Posterior vena cava (tissue), 2 donors: ENCODE measurements at regions not wholly inside any gene's neighbourhood (a gene's known extent, or its start where the extent isn't known, plus 50 kb on each side); places are given as distances from the start of the nearest gene placed in this dataset.

Experiments
- DNase-seq: peaks from one replicate; pipeline ENCODE4 v3.0.0-alpha.2; 2020; ENCODE audit warnings: low spot score
- intact Hi-C, 2 donors: fragments of 100-400 bp; cut with DNase I; formaldehyde crosslinking; loops; one replicate each; pipeline versions ENCODE4 v1.14.1 to v1.14.2; 2022 to 2023
- donor health status: DM: yes; HTN: yes; CAD: no.
- donor health status: DM: yes; HTN: yes; CAD: no.

GRCh38 chr11:91173701-91174100 is 950.9 kb upstream of the CHORDC1 start:
- no peak for DNase-seq
- intact Hi-C loops: no loop called here

GRCh38 chr11:91170711-91171110 is 947.9 kb upstream of the CHORDC1 start:
- DNase-seq: no peak
- intact Hi-C loops: no loop called here

DNA sequence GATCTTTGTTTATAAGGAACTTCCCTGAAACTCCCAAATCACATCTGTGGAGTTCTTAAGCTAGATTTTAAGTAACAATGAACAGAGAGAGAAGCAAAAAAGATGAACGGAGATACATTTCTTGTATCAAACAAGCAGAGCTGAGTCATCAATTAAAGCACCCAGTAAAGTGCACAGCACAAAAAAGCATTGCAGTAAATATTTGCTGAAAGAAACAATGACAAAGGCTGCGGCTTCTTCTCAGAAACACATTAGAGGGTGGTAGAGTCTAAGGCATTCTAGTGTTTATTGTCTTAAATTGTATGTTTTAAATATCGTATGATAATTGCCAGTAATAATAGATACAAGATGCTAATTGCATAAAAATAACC is 941.6 kb upstream of the CHORDC1 start:
- DNase-seq: no peak
- intact Hi-C loops: no loop called here

DNA sequence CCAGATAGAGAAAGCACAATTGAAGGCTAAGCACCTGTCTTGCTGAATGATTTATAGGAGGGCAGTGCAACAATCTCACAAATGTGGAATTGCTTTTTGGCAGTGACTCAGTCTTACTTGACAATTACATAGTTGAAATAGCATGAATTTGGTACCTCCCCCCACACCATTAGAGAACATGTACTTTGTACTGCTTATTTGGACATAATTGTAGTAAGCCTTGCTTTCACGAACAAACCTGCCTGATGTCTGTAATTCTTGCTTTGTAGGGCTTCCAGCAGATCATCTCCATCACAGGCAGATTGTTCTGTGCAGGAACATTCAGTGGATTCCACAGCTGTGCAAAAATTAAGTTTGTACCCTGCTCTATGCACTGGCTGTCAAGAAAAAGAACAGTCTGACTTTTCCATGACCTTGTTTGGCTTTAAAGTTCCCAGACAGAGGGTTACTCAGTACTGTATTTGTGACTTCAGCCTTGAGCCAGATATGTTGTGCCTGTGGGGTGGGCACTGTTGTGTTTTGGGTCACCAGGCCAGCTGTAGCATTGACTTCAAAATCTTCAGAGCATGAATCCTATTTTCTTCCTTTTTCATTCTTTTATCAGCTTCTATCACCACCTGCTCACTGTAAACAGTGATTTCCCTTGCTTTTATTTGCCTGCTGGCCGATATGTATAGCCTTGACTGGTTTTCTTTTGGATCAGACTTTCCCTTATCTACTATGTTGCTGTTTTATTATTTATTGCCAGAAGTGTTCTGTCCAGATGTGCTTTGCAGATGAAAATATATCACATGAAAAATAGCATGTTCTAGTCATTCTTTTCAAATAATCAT is 941.0 kb upstream of the CHORDC1 start:
- DNase-seq: no peak
- intact Hi-C loops: no loop called here

GRCh38 chr11:91160661-91161060 is 937.8 kb upstream of the CHORDC1 start:
- intact Hi-C loops: no loop called here
- DNase-seq: no peak

DNA sequence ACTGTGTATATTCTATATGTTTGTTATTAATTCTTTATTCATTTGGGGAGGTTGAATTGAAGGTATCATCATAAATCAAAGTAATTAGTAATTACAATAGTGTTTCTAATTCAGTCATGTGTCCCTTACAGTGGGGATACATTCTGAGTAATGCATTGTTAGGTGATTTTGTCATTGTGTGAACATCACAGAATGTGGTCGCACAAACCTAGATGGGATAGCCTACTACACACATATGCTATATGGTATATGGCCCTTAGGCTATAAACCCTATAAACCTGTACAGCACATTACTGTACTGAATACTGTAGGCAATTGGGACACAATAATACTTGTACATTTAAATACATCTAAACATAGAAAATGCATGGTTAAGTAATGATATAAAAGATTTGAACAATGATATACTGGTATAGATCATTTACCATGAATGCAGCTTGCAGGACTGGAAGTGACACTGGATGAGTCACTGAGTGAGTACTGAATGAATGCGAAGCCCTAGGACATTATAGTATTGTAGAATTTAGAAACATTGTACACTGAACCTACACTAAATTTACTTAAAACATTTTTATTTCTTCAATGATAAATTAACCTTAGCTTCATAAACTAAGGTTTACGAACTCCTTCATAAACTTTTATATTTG is 936.2 kb upstream of the CHORDC1 start:
- DNase-seq: no peak
- intact Hi-C loops: no loop called here

DNA sequence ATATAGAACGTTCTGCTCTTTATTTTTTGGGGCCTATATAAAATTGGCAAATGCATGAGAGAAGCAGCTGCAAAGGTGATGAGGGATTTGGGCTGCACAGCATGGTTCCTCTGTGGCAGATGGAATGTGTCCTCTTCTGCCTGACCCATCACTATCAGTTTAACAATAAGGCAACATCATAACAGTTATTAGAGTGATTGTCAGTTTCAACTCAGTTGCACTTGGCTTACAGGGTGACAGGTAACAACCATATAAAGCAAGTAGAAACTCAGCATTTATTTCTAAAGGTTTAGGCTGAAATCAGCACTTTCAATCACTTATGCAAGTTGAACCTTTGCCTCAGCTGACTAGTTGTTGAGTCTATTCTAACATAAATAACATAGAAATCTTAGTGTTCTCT is 935.4 kb upstream of the CHORDC1 start:
- intact Hi-C loops: no loop called here
- no peak for DNase-seq

DNA sequence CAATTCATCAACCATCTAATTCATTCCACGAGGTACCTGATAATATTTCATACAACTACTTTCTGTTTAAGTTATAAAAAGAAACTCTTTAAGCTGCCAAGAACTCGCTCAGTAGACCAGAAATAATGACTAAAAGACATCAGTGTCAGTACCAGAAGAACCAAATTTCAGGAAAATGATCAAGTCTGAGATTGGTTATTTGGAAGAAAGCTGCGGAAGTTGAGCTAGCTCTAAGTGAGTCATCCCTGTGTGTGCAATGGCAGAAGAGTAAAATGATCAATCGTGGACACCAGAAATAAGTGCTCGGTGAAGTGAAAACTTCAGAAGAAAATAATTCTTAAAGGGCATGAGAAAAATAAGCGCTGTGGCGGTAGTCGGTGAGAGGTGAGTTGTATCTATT is 933.2 kb upstream of the CHORDC1 start:
- intact Hi-C loops: no loop called here

DNA sequence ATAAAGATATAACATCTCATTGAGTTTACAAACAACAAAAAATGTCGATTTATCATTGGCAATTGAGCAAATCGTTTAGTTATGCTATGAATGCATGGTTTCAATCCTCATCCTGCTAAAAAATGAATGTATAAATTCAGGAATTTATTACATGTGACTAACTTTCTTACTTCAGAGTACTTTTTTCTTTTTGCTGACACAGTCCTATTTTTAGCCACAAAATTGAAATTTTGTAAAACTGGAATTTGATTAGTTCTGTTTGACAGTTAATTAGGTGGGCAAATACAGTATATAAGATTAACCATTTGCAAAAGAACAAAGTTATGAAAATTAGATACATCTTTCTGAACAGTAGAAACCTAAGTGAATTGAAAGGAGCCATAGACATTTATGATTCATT is 925.0 kb upstream of the CHORDC1 start:
- intact Hi-C loops: no loop called here
- DNase-seq: no peak

More for the DNA sequence above, 933.2 kb upstream of the CHORDC1 start:
- DNase-seq: no peak

DNA sequence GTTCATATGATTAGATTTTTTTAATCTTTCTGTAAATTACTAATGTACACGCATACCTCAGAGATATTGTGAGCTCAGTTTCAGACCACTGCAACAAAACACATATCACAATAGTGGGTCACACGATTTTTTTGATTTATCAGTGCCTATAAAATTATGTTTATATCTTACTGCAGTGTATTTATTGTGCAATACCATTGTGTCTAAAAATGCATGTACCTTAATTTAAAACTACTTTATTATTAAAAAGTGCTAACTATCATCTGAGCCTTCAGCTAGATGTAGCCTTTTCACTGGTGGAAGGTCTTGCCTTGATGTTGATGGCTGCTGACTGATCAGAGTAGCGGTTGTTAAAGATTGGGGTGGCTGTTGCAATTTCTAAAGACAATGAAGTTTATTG is 918.8 kb upstream of the CHORDC1 start:
- intact Hi-C loops: no loop called here
- no peak for DNase-seq

- no peak for DNase-seq
- intact Hi-C loops: no loop called here
Measured at GRCh38 chr11:91136631-91137030, 913.8 kb upstream of the CHORDC1 start.

DNA sequence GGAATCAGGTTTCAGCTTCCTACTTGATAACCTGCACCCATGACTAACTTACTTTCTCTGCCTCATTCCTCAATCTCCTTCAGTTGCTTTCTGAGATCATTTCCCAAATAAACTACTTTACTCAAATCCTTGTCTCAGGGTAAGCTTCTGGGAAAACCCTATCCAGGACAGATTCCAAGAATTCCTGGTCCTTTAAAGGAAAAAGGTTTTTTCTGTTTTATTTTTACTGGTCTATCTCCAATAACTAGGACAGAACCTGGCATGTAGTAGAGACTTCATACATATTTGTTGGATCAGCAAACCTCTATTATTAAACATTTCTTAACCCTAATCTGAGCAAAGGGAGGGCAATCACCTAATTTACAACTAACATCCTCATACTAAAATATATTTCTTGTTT is 910.5 kb upstream of the CHORDC1 start:
- no peak for DNase-seq
- intact Hi-C loops: no loop called here

DNA sequence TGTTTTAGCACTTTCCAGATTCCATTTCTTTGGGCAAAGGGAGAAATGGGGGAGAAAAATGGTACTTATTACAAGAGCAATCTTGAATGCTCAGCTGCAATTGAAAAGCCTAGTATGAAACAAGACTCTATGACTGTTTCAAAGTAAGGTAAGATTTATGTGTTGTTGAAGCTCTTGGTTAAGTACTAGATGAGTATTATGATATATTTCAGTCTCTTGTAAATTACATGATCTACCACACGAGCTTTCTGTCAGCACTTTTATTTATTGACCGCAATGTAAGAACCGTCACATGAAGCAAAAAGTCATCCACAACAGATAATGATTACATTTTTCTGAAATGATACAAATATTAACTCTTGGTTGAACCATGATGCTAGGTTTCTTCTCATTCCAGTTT is 906.7 kb upstream of the CHORDC1 start:
- intact Hi-C loops: no loop called here
- DNase-seq: no peak

- no peak for DNase-seq
- intact Hi-C loops: no loop called here
Measured at GRCh38 chr11:91124363-91124762, 901.5 kb upstream of the CHORDC1 start.

DNA sequence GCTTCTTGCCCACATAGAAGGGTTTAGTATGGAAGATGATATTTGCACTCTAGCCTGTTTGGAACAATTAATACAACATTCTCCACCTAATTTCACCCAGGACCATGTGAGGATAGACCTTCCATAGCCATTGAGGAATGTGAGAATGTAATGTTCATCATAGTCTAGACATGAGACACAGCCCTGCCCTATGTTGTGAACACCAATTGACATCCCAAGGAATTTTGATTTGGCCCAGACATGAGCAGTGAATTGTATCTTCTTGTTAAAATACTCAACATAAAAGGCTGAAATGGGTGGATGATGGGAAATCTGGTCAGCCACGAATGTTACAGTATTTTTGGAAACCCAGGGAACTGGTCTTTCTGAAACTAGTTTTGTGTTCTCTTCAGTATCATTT is 892.3 kb upstream of the CHORDC1 start:
- intact Hi-C loops: no loop called here
- DNase-seq: no peak

GRCh38 chr11:91104237-91104636 is 881.4 kb upstream of the CHORDC1 start:
- no peak for DNase-seq

DNA sequence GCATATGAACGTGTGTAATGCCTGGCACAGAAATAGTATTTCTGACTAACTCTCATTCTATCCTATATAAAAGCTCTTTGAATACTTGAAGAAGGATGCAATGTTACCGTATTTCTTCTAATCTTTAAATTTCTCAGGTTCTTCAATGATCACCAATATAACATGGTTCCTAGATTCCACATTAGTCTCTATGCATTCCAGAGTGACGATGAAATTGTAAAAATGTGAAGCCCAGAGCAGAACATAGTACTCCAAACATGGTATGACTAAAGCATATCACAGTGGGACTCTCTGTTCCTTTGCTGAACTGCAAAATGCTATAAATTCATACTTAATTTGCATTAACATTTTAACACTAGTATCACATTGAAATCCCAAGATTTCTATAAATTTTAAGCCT is 877.6 kb upstream of the CHORDC1 start:
- intact Hi-C loops: no loop called here
- DNase-seq: no peak

More at GRCh38 chr11:91104237-91104636, 881.4 kb upstream of the CHORDC1 start:
- intact Hi-C loops: no loop called here

GRCh38 chr11:91097083-91097482 is 874.2 kb upstream of the CHORDC1 start:
- intact Hi-C loops: no loop called here
- no peak for DNase-seq

DNA sequence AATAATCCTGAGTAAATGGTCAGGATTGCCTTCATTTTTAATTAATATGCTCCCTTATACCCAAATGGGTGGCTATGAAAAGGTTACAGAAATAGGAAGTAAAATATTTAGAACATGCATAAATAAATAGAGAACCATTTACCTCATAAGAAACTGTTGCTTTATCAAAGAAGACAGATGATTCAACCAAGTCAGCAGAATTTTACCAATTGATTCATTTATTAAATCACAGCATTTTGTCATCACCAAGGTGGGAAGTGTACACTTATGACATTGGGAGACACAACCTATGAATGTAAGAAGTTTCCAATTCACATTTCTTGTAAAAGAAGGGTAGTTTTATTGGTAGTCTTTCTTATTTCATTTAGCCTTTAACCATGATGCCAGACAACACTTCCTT is 870.3 kb upstream of the CHORDC1 start:
- intact Hi-C loops: no loop called here

DNA sequence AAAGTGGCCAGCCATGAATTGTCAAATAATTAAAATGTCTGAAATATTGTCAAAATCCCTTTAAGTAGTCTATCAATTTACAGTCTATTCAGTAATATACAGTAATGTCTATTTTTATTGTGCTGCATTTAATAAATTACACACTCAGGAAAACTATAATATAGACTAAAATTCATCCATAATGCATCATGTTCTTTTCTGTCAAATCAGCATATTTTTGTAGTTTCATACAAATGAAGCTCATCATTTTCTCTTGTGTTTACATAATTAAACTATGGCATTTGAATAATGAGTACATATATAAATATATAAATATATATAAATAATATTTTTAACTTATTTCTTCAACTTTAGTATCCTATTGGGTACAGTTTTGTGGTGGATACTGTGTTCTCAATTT is 868.7 kb upstream of the CHORDC1 start:
- intact Hi-C loops: no loop called here
- DNase-seq: no peak

More for the DNA sequence above, 870.3 kb upstream of the CHORDC1 start:
- DNase-seq: no peak

DNA sequence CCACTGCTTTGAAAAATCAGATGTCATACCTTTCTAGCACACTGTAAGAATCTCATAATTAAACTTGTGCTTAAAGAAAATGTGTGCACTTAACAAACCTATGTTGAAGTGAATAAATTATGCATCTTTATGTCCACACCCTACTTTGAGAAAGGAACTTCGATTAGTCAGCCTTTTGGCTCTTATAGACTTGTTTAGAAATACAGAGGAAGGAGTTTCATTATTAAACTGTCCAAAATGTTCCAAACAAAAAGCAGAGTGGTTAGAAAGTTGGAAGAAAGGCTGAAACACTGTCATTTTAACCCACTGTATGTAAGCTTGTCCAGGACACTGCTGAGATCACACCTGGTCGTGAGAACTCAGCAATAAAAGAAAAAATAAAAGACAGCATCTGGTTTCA is 863.2 kb upstream of the CHORDC1 start:
- intact Hi-C loops: no loop called here
- DNase-seq: no peak
